IMR-90 (cell line): ENCODE measurements at regions not wholly inside any gene's neighbourhood (a gene's known extent, or its start where the extent isn't known, plus 50 kb on each side); places are given as distances from the start of the nearest gene placed in this dataset.

ENCODE experiments used
- CTCF ChIP-seq: conservative IDR thresholded peaks from 2 replicates; pipeline ENCODE4 v1.5.1; 2012; ENCODE audit warnings: mild to moderate bottlenecking, low read depth, low read length, improper control_type of control experiment
- POLR2A ChIP-seq: IDR thresholded peaks from 2 replicates; pipeline ENCODE4 v1.6.1; 2012; ENCODE audit warnings: mild to moderate bottlenecking, low read depth, low read length
- RAD21 ChIP-seq: IDR thresholded peaks from 2 replicates; pipeline ENCODE4 v1.6.1; 2012; ENCODE audit warnings: low read length, improper control_type of control experiment
- RCOR1 ChIP-seq: IDR thresholded peaks from 2 replicates; pipeline ENCODE4 v1.6.1; 2012; ENCODE audit warnings: mild to moderate bottlenecking, low read length, improper control_type of control experiment; ENCODE audit not compliant: insufficient replicate concordance

- no peak for TF ChIP-seq POLR2A
- TF ChIP-seq CTCF: no peak
- no peak for TF ChIP-seq RAD21
- TF ChIP-seq RCOR1: no peak
Observed at GRCh38 chrY:26409329-26409712, 787.4 kb downstream of the CDY1 start.
